HPDE6-E6E7 (cell line): ENCODE measurements at regions not wholly inside any gene's neighbourhood (a gene's known extent, or its start where the extent isn't known, plus 50 kb on each side); places are given as distances from the start of the nearest gene placed in this dataset.
"Not testable (repeated sequence)": the region's sequence is repeated elsewhere in the genome, so short reads cannot be mapped to it uniquely, and the experiment has no call there.

Experiments
- DNase-seq: peaks from one replicate; pipeline ENCODE4 v3.0.0; 2011; ENCODE audit warnings: missing footprints; ENCODE audit errors: extremely low spot score

GRCh38 chr2:39930175-39930917, 151.3 kb upstream of the THUMPD2 start:
- no peak for DNase-seq

GRCh38 chr2:39929531-39929930, 150.5 kb upstream of the THUMPD2 start:
- DNase-seq = no peak

- DNase-seq = no peak
Observed at GRCh38 chr2:39925312-39925711, 146.3 kb upstream of the THUMPD2 start.

GRCh38 chr2:39923455-39923854, 144.4 kb upstream of the THUMPD2 start:
- no peak for DNase-seq

GRCh38 chr2:39922679-39923405, 143.8 kb upstream of the THUMPD2 start:
- no peak for DNase-seq

GRCh38 chr2:39920307-39920801, 141.3 kb upstream of the THUMPD2 start:
- DNase-seq = no peak

- no peak for DNase-seq
Observed at GRCh38 chr2:39919511-39920306, 140.7 kb upstream of the THUMPD2 start.

GRCh38 chr2:39918886-39919285, 139.8 kb upstream of the THUMPD2 start:
- DNase-seq = no peak

- DNase-seq = not testable (repeated sequence)
Observed at GRCh38 chr2:39917371-39917770, 138.3 kb upstream of the THUMPD2 start.

- DNase-seq = no peak
Observed at GRCh38 chr2:39914949-39915348, 135.9 kb upstream of the THUMPD2 start.

GRCh38 chr2:39913648-39914461, 134.8 kb upstream of the THUMPD2 start:
- DNase-seq = peak; percentile 27

- no peak for DNase-seq
Observed at GRCh38 chr2:39902103-39902502, 123.0 kb upstream of the THUMPD2 start.

GRCh38 chr2:39898934-39899333, 119.9 kb upstream of the THUMPD2 start:
- DNase-seq = no peak

- no peak for DNase-seq
Observed at GRCh38 chr2:39897273-39897672, 118.2 kb upstream of the THUMPD2 start.

GRCh38 chr2:39894082-39894481, 115.0 kb upstream of the THUMPD2 start:
- no peak for DNase-seq

- DNase-seq = no peak
Observed at GRCh38 chr2:39893616-39894015, 114.6 kb upstream of the THUMPD2 start.

GRCh38 chr2:39881948-39882347, 102.9 kb upstream of the THUMPD2 start:
- no peak for DNase-seq

GRCh38 chr2:39881494-39881893, 102.4 kb upstream of the THUMPD2 start:
- no peak for DNase-seq

- DNase-seq = not testable (repeated sequence)
Observed at GRCh38 chr2:39879001-39879400, 99.9 kb upstream of the THUMPD2 start.

GRCh38 chr2:39875914-39876267, 96.8 kb upstream of the THUMPD2 start:
- no peak for DNase-seq

- peak; percentile 16 for DNase-seq
Observed at GRCh38 chr2:39875182-39875913, 96.3 kb upstream of the THUMPD2 start.
